ENCODE measurements at regions not wholly inside any gene's neighbourhood (a gene's known extent, or its start where the extent isn't known, plus 50 kb on each side); places are given as distances from the start of the nearest gene placed in this dataset.

DNA sequence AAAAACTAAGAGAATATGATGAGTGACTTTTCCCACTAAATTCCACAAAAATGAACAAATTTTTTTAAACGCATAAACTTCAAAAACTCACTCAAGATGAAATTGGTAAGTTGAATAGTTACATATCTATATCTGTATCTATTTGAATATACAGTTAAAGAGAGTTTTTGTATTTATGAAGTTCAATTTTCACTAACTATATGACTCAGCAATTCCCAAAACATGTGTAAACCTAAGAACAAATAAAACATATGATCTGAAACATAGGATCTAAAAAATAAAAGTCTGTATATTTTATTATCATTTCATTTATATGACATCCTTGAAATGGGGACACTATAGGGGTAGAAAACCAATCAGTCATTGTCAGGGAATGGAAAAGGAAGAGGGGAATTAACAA, 105.7 kb upstream of the SNX7 start:
- TF ChIP-seq, protein P1, sequence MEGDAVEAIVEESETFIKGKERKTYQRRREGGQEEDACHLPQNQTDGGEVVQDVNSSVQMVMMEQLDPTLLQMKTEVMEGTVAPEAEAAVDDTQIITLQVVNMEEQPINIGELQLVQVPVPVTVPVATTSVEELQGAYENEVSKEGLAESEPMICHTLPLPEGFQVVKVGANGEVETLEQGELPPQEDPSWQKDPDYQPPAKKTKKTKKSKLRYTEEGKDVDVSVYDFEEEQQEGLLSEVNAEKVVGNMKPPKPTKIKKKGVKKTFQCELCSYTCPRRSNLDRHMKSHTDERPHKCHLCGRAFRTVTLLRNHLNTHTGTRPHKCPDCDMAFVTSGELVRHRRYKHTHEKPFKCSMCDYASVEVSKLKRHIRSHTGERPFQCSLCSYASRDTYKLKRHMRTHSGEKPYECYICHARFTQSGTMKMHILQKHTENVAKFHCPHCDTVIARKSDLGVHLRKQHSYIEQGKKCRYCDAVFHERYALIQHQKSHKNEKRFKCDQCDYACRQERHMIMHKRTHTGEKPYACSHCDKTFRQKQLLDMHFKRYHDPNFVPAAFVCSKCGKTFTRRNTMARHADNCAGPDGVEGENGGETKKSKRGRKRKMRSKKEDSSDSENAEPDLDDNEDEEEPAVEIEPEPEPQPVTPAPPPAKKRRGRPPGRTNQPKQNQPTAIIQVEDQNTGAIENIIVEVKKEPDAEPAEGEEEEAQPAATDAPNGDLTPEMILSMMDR (IDR thresholded peaks at IDR 0.05): no peak
- no peak for TF ChIP-seq POLR2A (IDR thresholded peaks at IDR 0.05)
